ENCODE measurements at regions not wholly inside any gene's neighbourhood (a gene's known extent, or its start where the extent isn't known, plus 50 kb on each side); places are given as distances from the start of the nearest gene placed in this dataset.
A peak's percentile ranks its signal among the peaks of the same experiment; 100 is the strongest.

DNA sequence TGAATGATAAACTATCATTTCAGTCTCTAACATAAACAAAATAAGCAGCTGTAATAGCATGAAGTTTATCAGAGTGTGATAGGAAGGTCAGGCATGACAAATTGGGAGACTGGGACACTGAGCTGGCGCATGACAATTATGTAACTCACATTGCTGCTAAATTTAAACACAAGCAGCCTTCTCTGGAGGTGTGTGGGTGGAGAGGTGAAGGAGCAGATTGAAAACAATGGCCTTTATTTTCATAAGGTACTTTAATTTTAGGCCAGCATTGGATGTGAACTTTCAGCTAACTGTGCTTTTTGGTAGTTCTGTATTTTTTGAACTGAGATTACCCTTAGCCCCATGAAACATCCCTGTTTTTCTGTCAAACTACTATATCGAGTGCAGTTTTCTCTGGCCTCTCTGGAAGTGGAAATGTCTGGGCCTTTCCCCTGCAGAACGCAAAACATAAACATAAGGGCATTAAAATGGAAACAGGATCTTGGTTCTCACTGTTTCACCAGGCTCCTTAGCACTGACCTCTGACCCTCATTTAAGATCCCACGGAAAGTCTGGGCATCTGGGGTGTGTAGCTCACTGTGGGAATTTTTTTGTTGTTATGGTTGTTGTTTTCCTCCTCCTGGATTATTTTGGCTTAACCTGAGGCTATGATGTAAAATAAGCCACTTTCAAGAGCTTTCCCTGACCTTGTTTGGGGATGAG is 160.1 kb upstream of the DPH6 start:
- in situ Hi-C loops (cut with MboI) (no loop called here), intact Hi-C loops (cut with micrococcal nuclease) (no loop called here)
- Histone ChIP-seq H2AFZ (ENCODE audit: low read depth, low read length) (peak overlapping the region; percentile 14), H3K27me3 (ENCODE audit: control insufficient read depth in 2 of 2, insufficient read depth in 2 of 2, low read length in 2 of 2) (no peaks in the 10 kb centered on the region), H3K27ac (ENCODE audit: extremely low read depth, low read depth, low read length) (no peak overlapping the region), H3K9me3 (replicated peaks; ENCODE audit: control insufficient read depth, insufficient read depth, low read depth, low read length) (no peaks in the 10 kb centered on the region), H3K4me3 (no peak overlapping the region), H3K36me3 (ENCODE audit: control insufficient read depth, insufficient read depth, low read length) (no peaks in the 10 kb centered on the region), H3K4me1 (replicated peaks in 1 of 2; ENCODE audit: control insufficient read depth in 2 of 2, insufficient read depth in 2 of 2, low read length in 2 of 2) (peaks cover 0 to 5% of the 10 kb centered on the region in 2 experiments; a peak in 3 of 5 replicates), H3K9me1 (ENCODE audit: control insufficient read depth, insufficient read depth, low read length) (no peaks in the 10 kb centered on the region), H4K20me1 (replicated peaks; ENCODE audit: control insufficient read depth, insufficient read depth, low read length) (no peaks in the 10 kb centered on the region), H3K79me2 (ENCODE audit: control insufficient read depth, insufficient read depth, low read length) (no peaks in the 10 kb centered on the region), H3K9ac (ENCODE audit: insufficient read depth in 1 of 2, low read depth in 2 of 2, low read length in 2 of 2) (no peak overlapping the region), H3K4me2 (ENCODE audit: insufficient read depth, low read length) (no peak overlapping the region)
- ATAC-seq (no peak), FAIRE-seq (no peak), DNase-seq (ENCODE audit: extremely low read depth in 1 of 4, low spot score in 3 of 4) (peak in 1 of 4 experiments; percentile 32)
- BruUV-seq (replicated peaks): no TSS peak
- POLR2A ChIA-PET: interaction anchor here (0.6 to 1.3 kb wide), 3 partner anchors 10 to 160 kb away, joined by 3 to 5 read pairs (median 3); partner anchors contain the start of gene DPH6
- CTCF ChIA-PET (ENCODE audit: low intra/inter-chr PET ratio): no interaction called here
- WGBS (ENCODE audit: insufficient coverage, low coverage, missing lambda C conversion rate): 35% methylated on average over 4 of the region's 4 CpGs
- TF ChIP-seq KLF16 (IDR thresholded peaks at IDR 0.05) (no peak), MEF2D (tag; conservative IDR thresholded peaks at IDR 0.05; ENCODE audit: low read depth) (peak; percentile 59; the same call in 1 of the 2 replicates), MEF2A (IDR thresholded peaks at IDR 0.05; ENCODE audit: control insufficient read depth, low read depth, low read length) (peak; percentile 30; the same call in 1 of the 2 replicates), POLR2B (IDR thresholded peaks at IDR 0.05; ENCODE audit: low read depth, partially characterized antibody) (no peak), EGR1 (conservative IDR thresholded peaks at IDR 0.05) (peak; percentile 54), CBX2 (IDR thresholded peaks at IDR 0.05; ENCODE audit: insufficient read depth, low read length, poor library complexity, severe bottlenecking) (no peak), JUND (IDR thresholded peaks at IDR 0.05; ENCODE audit: borderline replicate concordance, low read depth, low read length) (peak; percentile 20; the same call in 1 of the 2 replicates), JUND (tag; IDR thresholded peaks at IDR 0.05; ENCODE audit: borderline replicate concordance, low read depth, low read length) (no peak), NRF1 (conservative IDR thresholded peaks at IDR 0.05 in 1 of 2, IDR thresholded peaks at IDR 0.05 in 1 of 2) (peak; percentile 61 to 67), NR2C2 (CRISPR knock-in tag; IDR thresholded peaks at IDR 0.05) (no peak), NR2C2 (tag; IDR thresholded peaks at IDR 0.05) (peak; percentile 69), NR2C1 (IDR thresholded peaks at IDR 0.05) (no peak; the same call in 1 of the 2 replicates), NR2C1 (tag; IDR thresholded peaks at IDR 0.05) (peak; percentile 46), CREM (IDR thresholded peaks at IDR 0.05; ENCODE audit: low read depth) (peak; percentile 16; the same call in 1 of the 2 replicates), MEIS2 (IDR thresholded peaks at IDR 0.05; ENCODE audit: partially characterized antibody) (peak; percentile 20)
- TF ChIP-seq, protein P1, sequence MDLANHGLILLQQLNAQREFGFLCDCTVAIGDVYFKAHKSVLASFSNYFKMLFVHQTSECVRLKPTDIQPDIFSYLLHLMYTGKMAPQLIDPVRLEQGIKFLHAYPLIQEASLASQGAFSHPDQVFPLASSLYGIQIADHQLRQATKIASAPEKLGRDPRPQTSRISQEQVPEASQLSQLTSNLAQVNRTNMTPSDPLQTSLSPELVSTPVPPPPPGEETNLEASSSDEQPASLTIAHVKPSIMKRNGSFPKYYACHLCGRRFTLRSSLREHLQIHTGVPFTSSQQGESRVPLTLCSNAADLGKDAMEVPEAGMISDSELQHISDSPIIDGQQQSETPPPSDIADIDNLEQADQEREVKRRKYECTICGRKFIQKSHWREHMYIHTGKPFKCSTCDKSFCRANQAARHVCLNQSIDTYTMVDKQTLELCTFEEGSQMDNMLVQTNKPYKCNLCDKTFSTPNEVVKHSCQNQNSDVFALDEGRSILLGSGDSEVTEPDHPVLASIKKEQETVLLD (IDR thresholded peaks at IDR 0.05): no peak
- TF ChIP-seq, protein P2, sequence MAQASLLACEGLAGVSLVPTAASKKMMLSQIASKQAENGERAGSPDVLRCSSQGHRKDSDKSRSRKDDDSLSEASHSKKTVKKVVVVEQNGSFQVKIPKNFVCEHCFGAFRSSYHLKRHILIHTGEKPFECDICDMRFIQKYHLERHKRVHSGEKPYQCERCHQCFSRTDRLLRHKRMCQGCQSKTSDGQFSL (CRISPR knock-in tag; IDR thresholded peaks at IDR 0.05): no peak
- TF ChIP-seq, protein P2 (tag; IDR thresholded peaks at IDR 0.05): 0 out of 4 replicates have a peak, but pooled peaks of 1 of the 2 experiments have one; percentile 45
